Loucy (cell line): ENCODE measurements at regions not wholly inside any gene's neighbourhood (a gene's known extent, or its start where the extent isn't known, plus 50 kb on each side); places are given as distances from the start of the nearest gene placed in this dataset.

Experiments used
- EZH2phosphoT487 ChIP-seq: fragments of 200-600 bp; IDR thresholded peaks from 2 replicates; pipeline ENCODE4 v1.6.1; 2018; ENCODE audit warnings: antibody characterized with exemption, mild to moderate bottlenecking, moderate library complexity, borderline replicate concordance
- TF ChIP-seq, protein P1 (sequence below): fragments of 200-600 bp; sonication (generic); conservative IDR thresholded peaks from 2 replicates; pipeline ENCODE4 v1.5.1; 2014; ENCODE audit warnings: mild to moderate bottlenecking, antibody characterized with exemption, low read length

GRCh38 chr3:72087420-72087819 lies 302.5 kb upstream of the PROK2 start:
- TF ChIP-seq, protein P1, sequence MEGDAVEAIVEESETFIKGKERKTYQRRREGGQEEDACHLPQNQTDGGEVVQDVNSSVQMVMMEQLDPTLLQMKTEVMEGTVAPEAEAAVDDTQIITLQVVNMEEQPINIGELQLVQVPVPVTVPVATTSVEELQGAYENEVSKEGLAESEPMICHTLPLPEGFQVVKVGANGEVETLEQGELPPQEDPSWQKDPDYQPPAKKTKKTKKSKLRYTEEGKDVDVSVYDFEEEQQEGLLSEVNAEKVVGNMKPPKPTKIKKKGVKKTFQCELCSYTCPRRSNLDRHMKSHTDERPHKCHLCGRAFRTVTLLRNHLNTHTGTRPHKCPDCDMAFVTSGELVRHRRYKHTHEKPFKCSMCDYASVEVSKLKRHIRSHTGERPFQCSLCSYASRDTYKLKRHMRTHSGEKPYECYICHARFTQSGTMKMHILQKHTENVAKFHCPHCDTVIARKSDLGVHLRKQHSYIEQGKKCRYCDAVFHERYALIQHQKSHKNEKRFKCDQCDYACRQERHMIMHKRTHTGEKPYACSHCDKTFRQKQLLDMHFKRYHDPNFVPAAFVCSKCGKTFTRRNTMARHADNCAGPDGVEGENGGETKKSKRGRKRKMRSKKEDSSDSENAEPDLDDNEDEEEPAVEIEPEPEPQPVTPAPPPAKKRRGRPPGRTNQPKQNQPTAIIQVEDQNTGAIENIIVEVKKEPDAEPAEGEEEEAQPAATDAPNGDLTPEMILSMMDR = no peak
- TF ChIP-seq EZH2phosphoT487 = no peak
